ENCODE measurements at regions not wholly inside any gene's neighbourhood (a gene's known extent, or its start where the extent isn't known, plus 50 kb on each side); places are given as distances from the start of the nearest gene placed in this dataset.

DNA sequence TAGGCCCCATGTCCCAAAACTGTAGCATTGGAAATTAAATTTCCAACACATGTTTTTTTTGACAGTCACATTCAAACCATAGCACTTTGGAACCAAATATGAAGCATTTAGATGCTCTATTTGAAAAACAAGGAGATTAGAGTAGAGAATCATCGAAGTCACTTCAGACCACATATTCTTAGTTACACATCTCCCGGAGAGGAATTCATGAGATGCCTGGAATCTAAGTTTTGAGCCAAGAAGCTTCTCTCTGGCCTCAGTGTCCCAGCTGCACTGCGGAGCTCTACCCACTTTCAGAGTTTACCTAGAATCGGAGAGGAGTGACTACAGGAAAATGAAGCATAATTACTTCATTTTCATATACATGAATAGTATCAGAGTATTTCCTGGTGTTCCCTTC, 385.9 kb downstream of the TNS1 start:
- no peak for TF ChIP-seq TAF1 (IDR thresholded peaks at IDR 0.05; ENCODE audit: low read depth, low read length)
- no peak for TF ChIP-seq POLR2AphosphoS5 (IDR thresholded peaks at IDR 0.05; ENCODE audit: low read depth, low read length)
- TF ChIP-seq POLR2A (IDR thresholded peaks at IDR 0.05; ENCODE audit: low read depth, low read length) = no peak
- TF ChIP-seq PAX5 (IDR thresholded peaks at IDR 0.05; ENCODE audit: insufficient read depth, low read length, severe bottlenecking) = no peak
- no peak for TF ChIP-seq POU2F2 (IDR thresholded peaks at IDR 0.05; ENCODE audit: low read depth, low read length)
- no peak for TF ChIP-seq SPI1 (IDR thresholded peaks at IDR 0.05; ENCODE audit: low read depth, low read length)
- no peak for DNase-seq (ENCODE audit: insufficient read length, low spot score)
- FAIRE-seq = no peak

GRCh38 chr2:217615171-217615570, 387.6 kb downstream of the TNS1 start:
- TF ChIP-seq POU2F2 (IDR thresholded peaks at IDR 0.05; ENCODE audit: low read depth, low read length) (no peak), TAF1 (IDR thresholded peaks at IDR 0.05; ENCODE audit: low read depth, low read length) (no peak), POLR2A (IDR thresholded peaks at IDR 0.05; ENCODE audit: low read depth, low read length) (no peak), POLR2AphosphoS5 (IDR thresholded peaks at IDR 0.05; ENCODE audit: low read depth, low read length) (no peak), SPI1 (IDR thresholded peaks at IDR 0.05; ENCODE audit: low read depth, low read length) (no peak), PAX5 (IDR thresholded peaks at IDR 0.05; ENCODE audit: insufficient read depth, low read length, severe bottlenecking) (no peak)
- DNase-seq (ENCODE audit: insufficient read length, low spot score) = no peak
- no peak for FAIRE-seq

- FAIRE-seq (no peak), DNase-seq (ENCODE audit: insufficient read length, low spot score) (no peak)
- TF ChIP-seq POU2F2 (IDR thresholded peaks at IDR 0.05; ENCODE audit: low read depth, low read length) (no peak), SPI1 (IDR thresholded peaks at IDR 0.05; ENCODE audit: low read depth, low read length) (no peak), POLR2AphosphoS5 (IDR thresholded peaks at IDR 0.05; ENCODE audit: low read depth, low read length) (no peak), PAX5 (IDR thresholded peaks at IDR 0.05; ENCODE audit: insufficient read depth, low read length, severe bottlenecking) (peak; percentile 86), POLR2A (IDR thresholded peaks at IDR 0.05; ENCODE audit: low read depth, low read length) (no peak), TAF1 (IDR thresholded peaks at IDR 0.05; ENCODE audit: low read depth, low read length) (no peak)
Measured at GRCh38 chr2:217614498-217614897, 388.3 kb downstream of the TNS1 start.

- TF ChIP-seq SPI1 (IDR thresholded peaks at IDR 0.05; ENCODE audit: low read depth, low read length) (no peak), TAF1 (IDR thresholded peaks at IDR 0.05; ENCODE audit: low read depth, low read length) (no peak), POU2F2 (IDR thresholded peaks at IDR 0.05; ENCODE audit: low read depth, low read length) (no peak)
- FAIRE-seq (no peak), DNase-seq (ENCODE audit: insufficient read length, low spot score) (no peak)
Measured at GRCh38 chr2:217614096-217614495, 388.7 kb downstream of the TNS1 start.

DNA sequence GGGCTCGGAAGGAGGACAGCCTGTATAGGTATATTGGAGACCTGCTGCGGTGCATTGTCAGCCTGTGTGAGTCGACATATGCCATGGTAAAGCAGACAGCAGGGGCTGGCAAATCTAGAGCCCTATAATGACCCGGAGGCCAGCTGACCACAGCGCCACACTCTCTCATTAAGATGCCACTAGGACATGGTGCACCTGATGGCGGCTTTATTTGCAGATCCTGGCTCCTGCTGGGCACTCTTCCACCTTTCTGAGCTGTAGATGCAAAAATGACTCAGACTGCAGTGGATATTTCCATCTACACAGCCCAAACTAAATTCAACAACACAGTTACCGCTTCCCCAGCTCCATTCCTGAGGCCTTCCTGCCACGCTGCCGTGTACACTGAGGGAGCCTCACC, 389.9 kb downstream of the TNS1 start:
- no peak for TF ChIP-seq PAX5 (IDR thresholded peaks at IDR 0.05; ENCODE audit: insufficient read depth, low read length, severe bottlenecking)
- no peak for TF ChIP-seq TAF1 (IDR thresholded peaks at IDR 0.05; ENCODE audit: low read depth, low read length)
- TF ChIP-seq SPI1 (IDR thresholded peaks at IDR 0.05; ENCODE audit: low read depth, low read length) = no peak
- TF ChIP-seq POLR2A (IDR thresholded peaks at IDR 0.05; ENCODE audit: low read depth, low read length) = no peak
- TF ChIP-seq POU2F2 (IDR thresholded peaks at IDR 0.05; ENCODE audit: low read depth, low read length) = no peak
- TF ChIP-seq POLR2AphosphoS5 (IDR thresholded peaks at IDR 0.05; ENCODE audit: low read depth, low read length) = no peak
- DNase-seq (ENCODE audit: insufficient read length, low spot score) = no peak
- no peak for FAIRE-seq

DNA sequence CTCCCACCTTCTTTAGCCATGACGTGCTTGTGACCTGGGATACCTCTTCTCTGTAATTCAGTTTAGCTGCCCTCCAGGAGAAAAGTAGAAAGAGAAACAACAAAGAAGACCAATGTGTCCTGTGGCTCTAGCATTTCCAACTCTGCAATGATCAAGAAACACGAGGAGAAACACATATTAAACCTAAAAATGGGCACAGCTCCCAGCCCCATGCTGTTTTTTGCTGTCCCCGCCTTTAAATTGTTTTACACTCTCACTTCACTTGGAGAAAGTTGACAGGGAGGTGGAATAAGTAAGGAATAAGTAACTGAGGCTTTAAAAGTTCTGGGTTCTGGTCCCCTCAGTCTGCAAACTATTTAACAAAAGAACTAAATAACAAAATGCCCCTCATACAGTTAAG, 390.6 kb downstream of the TNS1 start:
- no peak for TF ChIP-seq PAX5 (IDR thresholded peaks at IDR 0.05; ENCODE audit: insufficient read depth, low read length, severe bottlenecking)
- DNase-seq (ENCODE audit: insufficient read length, low spot score) (no peak), FAIRE-seq (no peak)

- DNase-seq (ENCODE audit: insufficient read length, low spot score) (no peak), FAIRE-seq (no peak)
- TF ChIP-seq POLR2A (IDR thresholded peaks at IDR 0.05; ENCODE audit: low read depth, low read length) = no peak
Measured at GRCh38 chr2:217611626-217612127, 391.1 kb downstream of the TNS1 start.

DNA sequence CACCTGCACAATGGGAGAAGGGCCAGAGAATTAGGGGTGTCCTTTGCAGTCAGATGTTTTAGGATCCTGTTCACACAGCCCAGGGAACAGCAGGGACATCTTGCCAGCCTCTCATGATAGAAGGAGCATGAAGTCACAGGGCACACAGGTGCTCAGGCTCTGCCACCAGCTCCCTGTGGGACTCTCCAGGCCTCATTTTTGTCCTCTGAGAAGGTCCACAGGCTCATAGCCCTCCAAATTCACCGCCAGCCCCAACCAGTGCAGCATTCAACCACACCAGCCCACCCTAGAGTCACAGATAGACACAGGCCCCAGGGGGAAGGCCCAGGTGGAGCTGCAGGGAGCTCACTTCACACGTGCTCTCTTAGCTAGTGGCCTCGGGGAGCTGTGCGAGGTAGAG, 391.7 kb downstream of the TNS1 start:
- FAIRE-seq (no peak), DNase-seq (ENCODE audit: insufficient read length, low spot score) (no peak)
- TF ChIP-seq PAX5 (IDR thresholded peaks at IDR 0.05; ENCODE audit: insufficient read depth, low read length, severe bottlenecking) = no peak
- TF ChIP-seq SPI1 (IDR thresholded peaks at IDR 0.05; ENCODE audit: low read depth, low read length) = no peak
- no peak for TF ChIP-seq POU2F2 (IDR thresholded peaks at IDR 0.05; ENCODE audit: low read depth, low read length)
- no peak for TF ChIP-seq POLR2AphosphoS5 (IDR thresholded peaks at IDR 0.05; ENCODE audit: low read depth, low read length)
- TF ChIP-seq TAF1 (IDR thresholded peaks at IDR 0.05; ENCODE audit: low read depth, low read length) = no peak
- no peak for TF ChIP-seq POLR2A (IDR thresholded peaks at IDR 0.05; ENCODE audit: low read depth, low read length)

DNA sequence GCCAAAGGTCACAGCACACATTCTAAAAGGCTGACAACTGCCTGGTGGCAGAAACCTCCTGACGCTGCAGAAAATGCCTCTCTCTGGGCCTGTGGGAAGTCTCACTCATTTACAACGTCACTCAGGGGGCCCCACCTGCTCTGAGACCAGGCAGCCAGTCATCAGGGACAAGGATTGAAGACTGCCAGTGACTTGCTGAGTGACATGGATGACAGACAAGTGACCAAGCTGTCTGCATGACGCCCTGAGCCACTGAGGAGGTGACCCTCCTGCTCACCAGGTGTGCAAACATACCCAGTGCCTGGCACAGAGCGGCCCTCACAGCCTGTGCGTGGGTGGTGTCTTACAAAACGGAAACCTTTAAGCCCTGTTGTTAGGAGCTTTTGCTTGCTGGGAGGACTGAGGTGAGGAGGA, 392.4 kb downstream of the TNS1 start:
- no peak for FAIRE-seq
- no peak for DNase-seq (ENCODE audit: insufficient read length, low spot score)
- no peak for TF ChIP-seq POU2F2 (IDR thresholded peaks at IDR 0.05; ENCODE audit: low read depth, low read length)
- TF ChIP-seq POLR2AphosphoS5 (IDR thresholded peaks at IDR 0.05; ENCODE audit: low read depth, low read length) = no peak
- no peak for TF ChIP-seq PAX5 (IDR thresholded peaks at IDR 0.05; ENCODE audit: insufficient read depth, low read length, severe bottlenecking)
- no peak for TF ChIP-seq SPI1 (IDR thresholded peaks at IDR 0.05; ENCODE audit: low read depth, low read length)
- TF ChIP-seq TAF1 (IDR thresholded peaks at IDR 0.05; ENCODE audit: low read depth, low read length) = no peak
- TF ChIP-seq POLR2A (IDR thresholded peaks at IDR 0.05; ENCODE audit: low read depth, low read length) = no peak

DNA sequence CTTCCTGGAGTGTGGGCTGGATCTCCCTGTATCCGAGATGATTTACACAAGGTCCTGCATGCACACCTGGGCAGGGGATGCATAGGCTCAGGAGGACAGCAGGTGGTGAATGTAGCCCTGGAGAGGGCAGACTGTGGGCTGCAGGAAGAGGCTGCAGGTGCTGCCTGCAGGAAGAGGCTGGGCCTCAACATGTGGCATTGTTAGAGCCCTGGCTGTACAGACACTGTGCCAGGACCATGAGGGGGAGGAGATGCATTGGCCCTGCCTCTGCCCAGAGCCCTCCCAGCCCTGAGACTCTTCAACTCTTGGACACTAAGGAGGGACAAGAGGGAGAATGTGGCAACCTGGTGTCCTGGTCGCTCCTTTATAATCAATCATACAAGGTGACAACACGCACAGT, 392.8 kb downstream of the TNS1 start:
- no peak for FAIRE-seq
- DNase-seq (ENCODE audit: insufficient read length, low spot score) = no peak
- TF ChIP-seq POLR2AphosphoS5 (IDR thresholded peaks at IDR 0.05; ENCODE audit: low read depth, low read length) (no peak), POU2F2 (IDR thresholded peaks at IDR 0.05; ENCODE audit: low read depth, low read length) (no peak), TAF1 (IDR thresholded peaks at IDR 0.05; ENCODE audit: low read depth, low read length) (no peak), PAX5 (IDR thresholded peaks at IDR 0.05; ENCODE audit: insufficient read depth, low read length, severe bottlenecking) (no peak), SPI1 (IDR thresholded peaks at IDR 0.05; ENCODE audit: low read depth, low read length) (no peak), POLR2A (IDR thresholded peaks at IDR 0.05; ENCODE audit: low read depth, low read length) (no peak)

- no peak for TF ChIP-seq SPI1 (IDR thresholded peaks at IDR 0.05; ENCODE audit: low read depth, low read length)
- no peak for TF ChIP-seq PAX5 (IDR thresholded peaks at IDR 0.05; ENCODE audit: insufficient read depth, low read length, severe bottlenecking)
- no peak for TF ChIP-seq POLR2AphosphoS5 (IDR thresholded peaks at IDR 0.05; ENCODE audit: low read depth, low read length)
- FAIRE-seq (no peak), DNase-seq (ENCODE audit: insufficient read length, low spot score) (no peak)
Measured at GRCh38 chr2:217606296-217606695, 396.5 kb downstream of the TNS1 start.
